Liver (tissue), 8 donors: ENCODE measurements at regions not wholly inside any gene's neighbourhood (a gene's known extent, or its start where the extent isn't known, plus 50 kb on each side); places are given as distances from the start of the nearest gene placed in this dataset.

Source experiments
- DNase-seq: peaks from one replicate; pipeline ENCODE4 v3.0.0-alpha.2; 2017; ENCODE audit warnings: low spot score
- H3K27ac ChIP-seq, 2 donors: one replicate each; pipeline ENCODE4 v1.7.0; 2013; ENCODE audit warnings: inconsistent platforms in 2 of 2, low read length in 2 of 2, control low read depth in 1 of 2, low read depth in 1 of 2, mild to moderate bottlenecking in 1 of 2
- H3K27me3 ChIP-seq, 4 donors: one replicate each; pipeline versions ENCODE4 v1.6.1 to v1.7.0; 2013; ENCODE audit warnings: low read length in 3 of 4, inconsistent platforms in 1 of 4, mild to moderate bottlenecking in 1 of 4, moderate library complexity in 1 of 4; ENCODE audit not compliant: control insufficient read depth in 4 of 4, insufficient read depth in 4 of 4
- H3K36me3 ChIP-seq, 4 donors: one replicate each; pipeline versions ENCODE4 v1.6.1 to v1.7.0; 2013; ENCODE audit warnings: low read length in 3 of 4, mild to moderate bottlenecking in 3 of 4, low read depth in 1 of 4, moderate library complexity in 1 of 4; ENCODE audit not compliant: control insufficient read depth in 4 of 4, insufficient read depth in 3 of 4
- H3K4me1 ChIP-seq, 4 donors: one replicate each; pipeline versions ENCODE4 v1.6.1 to v1.7.0; 2013; ENCODE audit warnings: low read length in 3 of 4, mild to moderate bottlenecking in 3 of 4, moderate library complexity in 1 of 4; ENCODE audit not compliant: control insufficient read depth in 4 of 4, insufficient read depth in 4 of 4
- H3K4me3 ChIP-seq, 3 donors: one replicate each; pipeline versions ENCODE4 v1.6.1 to v1.7.0; 2013; ENCODE audit warnings: low read length in 3 of 3, control low read depth in 1 of 3, low read depth in 1 of 3, mild to moderate bottlenecking in 1 of 3
- H3K9ac ChIP-seq, 2 donors: one replicate each; pipeline ENCODE4 v1.7.0; 2013; ENCODE audit warnings: low read length in 2 of 2, mild to moderate bottlenecking in 2 of 2, moderate library complexity in 2 of 2, control low read depth in 1 of 2, low read depth in 1 of 2
- H3K9me3 ChIP-seq, 4 donors: one replicate each; pipeline versions ENCODE4 v1.6.1 to v1.7.0; 2013; ENCODE audit warnings: low read length in 3 of 4; ENCODE audit not compliant: control insufficient read depth in 4 of 4
- ATF3 ChIP-seq: IDR thresholded peaks from 2 replicates; pipeline ENCODE4 v1.6.1; 2016; ENCODE audit warnings: antibody characterized with exemption
- CTCF ChIP-seq: fragments of 150-350 bp; IDR thresholded peaks from 2 replicates; pipeline ENCODE4 v1.5.1; 2017; ENCODE audit warnings: improper control_type of control experiment, low read depth, low read length; ENCODE audit not compliant: missing input control
- EGR1 ChIP-seq, 2 donors: IDR thresholded peaks; 2 replicates each; pipeline ENCODE4 v1.6.1; 2016 to 2018; ENCODE audit warnings: antibody characterized with exemption in 2 of 2, low read depth in 2 of 2
- FOXA1 ChIP-seq: IDR thresholded peaks from 2 replicates; pipeline ENCODE4 v1.6.1; 2016; ENCODE audit warnings: antibody characterized with exemption
- FOXA2 ChIP-seq: IDR thresholded peaks from 2 replicates; pipeline ENCODE4 v1.6.1; 2016; ENCODE audit warnings: antibody characterized with exemption
- GABPA ChIP-seq, 2 donors: IDR thresholded peaks in 1 of 2; conservative IDR thresholded peaks in 1 of 2; 2 replicates each; pipeline ENCODE4 v1.6.1; 2016; ENCODE audit warnings: antibody characterized with exemption in 2 of 2, mild to moderate bottlenecking in 1 of 2, moderate library complexity in 1 of 2
- HNF4A ChIP-seq, 2 donors: conservative IDR thresholded peaks; 2 replicates each; pipeline ENCODE4 v1.6.1; 2016; ENCODE audit warnings: antibody characterized with exemption in 2 of 2, mild to moderate bottlenecking in 2 of 2
- HNF4G ChIP-seq: IDR thresholded peaks from 2 replicates; pipeline ENCODE4 v1.6.1; 2016; ENCODE audit warnings: antibody characterized with exemption
- JUND ChIP-seq, 2 donors: IDR thresholded peaks; 2 replicates each; pipeline ENCODE4 v1.6.1; 2016; ENCODE audit warnings: antibody characterized with exemption in 2 of 2
- MAX ChIP-seq: IDR thresholded peaks from 2 replicates; pipeline ENCODE4 v1.6.1; 2016; ENCODE audit warnings: antibody characterized with exemption
- NR2F2 ChIP-seq: IDR thresholded peaks from 2 replicates; pipeline ENCODE4 v1.6.1; 2016; ENCODE audit warnings: antibody characterized with exemption
- RAD21 ChIP-seq, 2 donors: IDR thresholded peaks; 2 replicates each; pipeline ENCODE4 v1.6.1; 2016; ENCODE audit warnings: antibody characterized with exemption in 2 of 2, mild to moderate bottlenecking in 2 of 2
- REST ChIP-seq: IDR thresholded peaks from 2 replicates; pipeline ENCODE4 v1.6.1; 2016; ENCODE audit warnings: antibody characterized with exemption, mild to moderate bottlenecking
- RXRA ChIP-seq, 2 donors: IDR thresholded peaks; 2 replicates each; pipeline ENCODE4 v1.6.1; 2017 to 2018; ENCODE audit warnings: antibody characterized with exemption in 2 of 2, mild to moderate bottlenecking in 1 of 2
- SP1 ChIP-seq: IDR thresholded peaks from 2 replicates; pipeline ENCODE4 v1.6.1; 2018; ENCODE audit warnings: antibody characterized with exemption, mild to moderate bottlenecking
- TAF1 ChIP-seq: conservative IDR thresholded peaks from 2 replicates; pipeline ENCODE4 v1.6.1; 2016; ENCODE audit warnings: antibody characterized with exemption, mild to moderate bottlenecking
- YY1 ChIP-seq: IDR thresholded peaks from 2 replicates; pipeline ENCODE4 v1.6.1; 2016; ENCODE audit warnings: antibody characterized with exemption, mild to moderate bottlenecking
- WGBS: extraction: QIAGEN DNeasy Blood & Tissue Kit; methylation state at CpG from one replicate; pipeline ENCODE4 v1.1.7; 2013; 5-methylcytosine and 5-hydroxymethylcytosine counted together
- donor health status: healthy.
- donor health status: healthy.
- donor health status: healthy.
- donor health status: healthy.
- donor health status: healthy.

GRCh38 chr10:36342781-36343180, 700.7 kb upstream of the FZD8 start:
- Histone ChIP-seq H3K9me3 (no peaks in the 10 kb centered on the region), H3K27me3 (no peaks in the 10 kb centered on the region), H3K27ac (no peak overlapping the region), H3K4me1 (no peaks in the 10 kb centered on the region), H3K9ac (no peak overlapping the region), H3K4me3 (no peak overlapping the region), H3K36me3 (no peaks in the 10 kb centered on the region)
- DNase-seq = no peak
- WGBS = 64% methylated on average over 2 of the region's 2 CpGs
- TF ChIP-seq NR2F2 (no peak), HNF4A (conservative IDR thresholded peaks at IDR 0.05) (no peak), SP1 (no peak), REST (no peak), RAD21 (IDR thresholded peaks at IDR 0.05) (no peak), RXRA (IDR thresholded peaks at IDR 0.05) (no peak), MAX (no peak), CTCF (no peak), TAF1 (no peak), FOXA1 (no peak), EGR1 (IDR thresholded peaks at IDR 0.05; ENCODE audit: low read depth in 2 of 2) (no peak)

GRCh38 chr10:36341471-36341870, 699.4 kb upstream of the FZD8 start:
- no peaks in the 10 kb centered on the region for H3K27me3 ChIP-seq
- H3K9ac ChIP-seq = no peak overlapping the region
- WGBS = 94% methylated on average over 1 of the region's 1 CpG

More at GRCh38 chr10:36341471-36341870, 699.4 kb upstream of the FZD8 start:
- no peak for TF ChIP-seq SP1
- TF ChIP-seq HNF4A (conservative IDR thresholded peaks at IDR 0.05) = no peak
- no peak for TF ChIP-seq REST
- no peak for TF ChIP-seq MAX
- TF ChIP-seq EGR1 (IDR thresholded peaks at IDR 0.05; ENCODE audit: low read depth in 2 of 2) = no peak
- no peak for TF ChIP-seq GABPA (IDR thresholded peaks at IDR 0.05 in 1 of 2, conservative IDR thresholded peaks at IDR 0.05 in 1 of 2)
- no peak for TF ChIP-seq RAD21 (IDR thresholded peaks at IDR 0.05)
- no peak for TF ChIP-seq HNF4G
- no peak for TF ChIP-seq RXRA (IDR thresholded peaks at IDR 0.05)
- no peak for TF ChIP-seq JUND (IDR thresholded peaks at IDR 0.05)
- no peak for TF ChIP-seq FOXA2
- TF ChIP-seq TAF1 = no peak
- no peak for TF ChIP-seq ATF3
- TF ChIP-seq FOXA1 = no peak
- no peak for TF ChIP-seq CTCF
- no peak for TF ChIP-seq YY1
- Histone ChIP-seq H3K4me1 (no peaks in the 10 kb centered on the region), H3K36me3 (no peaks in the 10 kb centered on the region), H3K4me3 (no peak overlapping the region), H3K9me3 (no peaks in the 10 kb centered on the region), H3K27ac (no peak overlapping the region)
- no peak for DNase-seq
